Neural crest cell (in vitro differentiated cells): ENCODE measurements at regions not wholly inside any gene's neighbourhood (a gene's known extent, or its start where the extent isn't known, plus 50 kb on each side); places are given as distances from the start of the nearest gene placed in this dataset.
"Not testable (repeated sequence)": the region's sequence is repeated elsewhere in the genome, so short reads cannot be mapped to it uniquely, and the experiment has no call there.

Source experiments
- DNase-seq: peaks from one replicate; pipeline ENCODE4 v3.0.0; 2021; ENCODE audit warnings: low read depth, mixed read lengths, low spot score
- H3K27ac Mint-ChIP-seq: one replicate; pipeline ENCODE4 v1.8.0; 2021; ENCODE audit warnings: mild to moderate bottlenecking, mixed read lengths; ENCODE audit not compliant: unreplicated experiment
- H3K27me3 Mint-ChIP-seq: 2 replicates; pipeline ENCODE4 v1.8.0; 2021; ENCODE audit warnings: low read depth, mild to moderate bottlenecking, mixed read lengths
- H3K36me3 Mint-ChIP-seq: 2 replicates; pipeline ENCODE4 v1.8.0; 2021; ENCODE audit warnings: low read depth, mild to moderate bottlenecking, mixed read lengths
- H3K4me1 Mint-ChIP-seq: 2 replicates; pipeline ENCODE4 v1.8.0; 2021; ENCODE audit warnings: mixed read lengths
- H3K4me3 Mint-ChIP-seq: one replicate; pipeline ENCODE4 v1.8.0; 2021; ENCODE audit warnings: mild to moderate bottlenecking, mixed read lengths
- H3K9me3 Mint-ChIP-seq: 2 replicates; pipeline ENCODE4 v1.8.0; 2021; ENCODE audit warnings: mixed read lengths
- TF ChIP-seq, protein P1 (sequence below): fragments of 200-600 bp; sonication (generic); conservative IDR thresholded peaks from 2 replicates; pipeline ENCODE4 v1.5.0; 2021; ENCODE audit warnings: antibody characterized with exemption, mild to moderate bottlenecking

DNA sequence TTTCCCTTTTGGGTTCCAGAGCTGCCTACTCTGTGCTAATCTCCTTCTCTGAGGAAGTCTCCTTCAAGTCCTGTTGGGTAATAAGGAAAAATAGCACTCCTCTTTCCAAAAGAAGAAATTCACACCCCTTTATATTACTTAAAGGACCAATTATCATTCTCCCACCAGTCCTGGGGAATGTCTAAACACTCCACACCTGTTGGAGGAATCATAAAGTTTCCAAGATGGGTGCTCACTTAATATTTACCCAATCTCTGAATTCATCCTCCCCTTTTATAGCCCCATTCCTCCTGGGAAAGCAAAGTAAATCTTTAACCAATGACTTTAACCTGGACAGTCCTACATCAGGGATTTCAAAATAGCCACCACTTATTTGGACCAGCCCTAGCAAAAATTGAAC, 873.1 kb downstream of the KCNT2 start:
- no peak overlapping the region for H3K27ac Mint-ChIP-seq
- peaks cover 2% of the 10 kb centered on the region for H3K9me3 Mint-ChIP-seq
- no peaks in the 10 kb centered on the region for H3K27me3 Mint-ChIP-seq
- H3K36me3 Mint-ChIP-seq, result no peaks in the 10 kb centered on the region
- no peaks in the 10 kb centered on the region for H3K4me1 Mint-ChIP-seq
- DNase-seq, result no peak
- TF ChIP-seq, protein P1, sequence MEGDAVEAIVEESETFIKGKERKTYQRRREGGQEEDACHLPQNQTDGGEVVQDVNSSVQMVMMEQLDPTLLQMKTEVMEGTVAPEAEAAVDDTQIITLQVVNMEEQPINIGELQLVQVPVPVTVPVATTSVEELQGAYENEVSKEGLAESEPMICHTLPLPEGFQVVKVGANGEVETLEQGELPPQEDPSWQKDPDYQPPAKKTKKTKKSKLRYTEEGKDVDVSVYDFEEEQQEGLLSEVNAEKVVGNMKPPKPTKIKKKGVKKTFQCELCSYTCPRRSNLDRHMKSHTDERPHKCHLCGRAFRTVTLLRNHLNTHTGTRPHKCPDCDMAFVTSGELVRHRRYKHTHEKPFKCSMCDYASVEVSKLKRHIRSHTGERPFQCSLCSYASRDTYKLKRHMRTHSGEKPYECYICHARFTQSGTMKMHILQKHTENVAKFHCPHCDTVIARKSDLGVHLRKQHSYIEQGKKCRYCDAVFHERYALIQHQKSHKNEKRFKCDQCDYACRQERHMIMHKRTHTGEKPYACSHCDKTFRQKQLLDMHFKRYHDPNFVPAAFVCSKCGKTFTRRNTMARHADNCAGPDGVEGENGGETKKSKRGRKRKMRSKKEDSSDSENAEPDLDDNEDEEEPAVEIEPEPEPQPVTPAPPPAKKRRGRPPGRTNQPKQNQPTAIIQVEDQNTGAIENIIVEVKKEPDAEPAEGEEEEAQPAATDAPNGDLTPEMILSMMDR, result no peak
- no peak overlapping the region for H3K4me3 Mint-ChIP-seq

DNA sequence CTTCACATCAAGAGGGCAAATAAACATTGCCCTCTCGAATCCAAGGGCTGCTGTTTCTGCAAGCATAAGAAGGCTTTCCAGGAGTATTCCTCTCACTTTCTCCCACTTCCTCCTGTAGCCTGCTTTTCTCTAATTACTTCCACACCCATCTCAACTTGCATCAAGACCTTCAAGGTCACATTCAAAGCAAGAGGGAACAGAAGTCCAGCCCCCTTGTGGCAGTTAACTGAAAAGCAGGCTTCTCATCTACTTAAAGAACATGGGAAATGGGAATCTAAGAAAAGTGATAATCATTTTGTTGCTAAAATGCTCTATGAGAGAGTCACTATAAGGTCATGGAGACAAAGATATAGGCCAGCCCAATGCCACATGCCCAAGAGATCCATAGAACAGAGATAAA, 874.4 kb downstream of the KCNT2 start:
- no peak overlapping the region for H3K27ac Mint-ChIP-seq
- H3K4me1 Mint-ChIP-seq, result no peaks in the 10 kb centered on the region
- H3K36me3 Mint-ChIP-seq, result no peaks in the 10 kb centered on the region
- TF ChIP-seq, protein P1, result peak; percentile 56
- H3K4me3 Mint-ChIP-seq, result no peak overlapping the region
- peaks cover 2% of the 10 kb centered on the region for H3K9me3 Mint-ChIP-seq
- DNase-seq, result no peak
- H3K27me3 Mint-ChIP-seq, result no peaks in the 10 kb centered on the region

DNA sequence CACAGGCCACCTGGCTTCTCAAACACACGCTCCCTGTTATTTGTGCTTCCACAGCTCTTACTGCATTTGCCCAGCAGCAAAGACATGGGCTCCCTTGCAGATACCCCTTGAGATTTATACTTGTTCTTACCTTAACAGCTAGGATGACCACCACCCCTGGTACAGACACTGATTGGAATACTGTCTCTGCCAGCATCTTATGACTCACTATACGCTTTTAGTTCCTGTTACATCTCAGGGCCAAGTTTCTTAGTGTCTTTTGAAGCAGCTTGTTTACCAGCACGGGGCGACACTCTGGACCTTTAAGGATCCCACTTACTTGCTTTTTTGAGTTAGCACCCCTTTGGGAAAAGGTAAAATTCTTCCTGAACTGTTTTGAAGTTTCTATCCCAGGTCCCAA, 874.8 kb downstream of the KCNT2 start:
- Mint-ChIP-seq H3K4me3 (no peak overlapping the region), H3K4me1 (no peaks in the 10 kb centered on the region), H3K27ac (no peak overlapping the region), H3K9me3 (peaks cover 2% of the 10 kb centered on the region), H3K27me3 (no peaks in the 10 kb centered on the region), H3K36me3 (no peaks in the 10 kb centered on the region)
- DNase-seq, result no peak
- TF ChIP-seq, protein P1, result no peak

DNA sequence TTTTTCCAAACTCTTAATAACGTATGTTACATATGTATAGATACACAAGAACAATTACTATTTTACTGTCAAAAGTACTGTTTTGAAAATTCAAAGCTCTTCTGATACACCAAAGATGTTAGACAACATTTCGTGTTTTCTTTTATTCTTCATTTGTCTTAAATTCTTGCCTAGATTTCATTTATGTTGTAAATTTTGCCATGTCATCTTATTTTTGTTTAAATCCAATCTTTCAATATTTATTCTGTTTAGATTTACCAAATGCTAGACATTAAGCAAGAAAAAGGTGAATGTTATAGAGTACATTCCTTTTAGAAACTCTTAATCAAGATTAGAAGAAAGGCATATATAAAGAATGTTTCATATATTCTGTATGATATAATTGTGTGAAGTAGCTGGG, 876.9 kb downstream of the KCNT2 start:
- Mint-ChIP-seq H3K4me3 (no peak overlapping the region), H3K27me3 (no peaks in the 10 kb centered on the region), H3K27ac (no peak overlapping the region), H3K9me3 (peaks cover 2% of the 10 kb centered on the region), H3K36me3 (no peaks in the 10 kb centered on the region), H3K4me1 (no peaks in the 10 kb centered on the region)
- DNase-seq, result no peak
- TF ChIP-seq, protein P1, result no peak

DNA sequence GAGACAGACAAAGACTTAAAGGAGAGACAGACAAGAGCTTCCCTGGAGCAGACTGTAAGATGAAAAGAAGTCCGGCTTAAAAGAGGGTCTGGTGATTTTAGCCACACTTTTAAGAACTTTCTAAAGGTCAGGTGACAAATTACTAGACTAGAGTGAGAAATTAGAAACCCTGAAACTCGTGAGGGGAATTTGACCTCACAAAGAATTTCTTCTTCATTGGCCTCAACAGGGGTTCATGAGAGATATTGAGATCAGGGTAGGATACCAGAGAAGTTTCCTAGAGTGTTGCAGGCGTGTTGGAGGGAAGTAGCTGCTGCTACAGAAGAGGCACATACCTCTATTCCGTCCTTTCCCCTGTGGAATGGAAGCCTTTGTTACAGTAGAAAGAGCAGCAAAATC, 884.4 kb downstream of the KCNT2 start:
- Mint-ChIP-seq H3K27me3 (no peaks in the 10 kb centered on the region), H3K27ac (no peak overlapping the region), H3K9me3 (peaks cover 2% of the 10 kb centered on the region), H3K4me1 (no peaks in the 10 kb centered on the region), H3K36me3 (no peaks in the 10 kb centered on the region), H3K4me3 (no peak overlapping the region)
- TF ChIP-seq, protein P1, result no peak
- DNase-seq, result no peak

DNA sequence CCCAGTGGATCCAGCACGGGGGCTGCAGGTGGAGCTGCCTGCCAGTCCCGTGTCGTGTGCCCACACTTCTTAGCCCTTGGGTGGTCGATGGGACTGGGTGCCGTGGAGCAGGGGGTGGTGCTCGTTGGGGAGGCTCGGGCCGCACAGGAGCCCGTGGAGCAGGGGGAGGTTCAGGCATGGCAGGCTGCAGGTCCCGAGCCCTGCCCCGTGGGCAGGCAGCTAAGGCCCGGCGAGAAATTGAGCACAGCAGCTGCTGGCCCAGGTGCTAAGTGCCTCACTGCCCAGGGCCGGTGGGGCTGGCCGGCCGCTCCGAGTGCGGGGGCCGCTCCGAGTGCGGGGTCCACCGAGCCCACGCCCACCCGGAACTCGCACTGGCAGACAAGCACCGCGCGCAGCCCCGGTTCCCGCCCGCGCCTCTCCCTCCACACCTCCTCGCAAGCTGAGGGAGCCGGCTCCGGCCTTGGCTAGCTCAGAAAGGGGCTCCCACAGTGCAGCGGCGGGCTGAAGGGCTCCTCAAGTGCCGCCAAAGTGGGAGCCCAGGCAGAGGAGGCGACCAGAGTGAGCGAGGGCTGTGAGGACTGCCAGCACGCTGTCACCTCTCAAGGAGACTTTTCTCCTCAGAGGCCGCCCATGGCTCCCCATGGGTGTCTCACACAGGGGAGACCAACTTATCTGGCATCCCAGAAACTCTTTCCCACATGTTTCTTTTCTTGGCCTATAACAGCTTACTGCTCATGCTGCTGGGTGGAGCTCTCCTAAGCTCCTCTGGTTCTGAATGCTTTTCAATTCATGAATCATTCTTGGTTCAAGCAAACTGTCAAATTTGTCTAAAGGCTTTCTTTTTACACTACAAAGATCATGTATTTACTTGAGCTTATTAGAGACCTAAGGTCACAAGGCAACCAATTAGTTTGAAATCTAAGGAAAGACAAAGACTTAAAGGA, 885.1 kb downstream of the KCNT2 start:
- not testable (repeated sequence) for H3K27ac Mint-ChIP-seq, DNase-seq, H3K9me3 Mint-ChIP-seq, H3K36me3 Mint-ChIP-seq, H3K4me3 Mint-ChIP-seq, H3K4me1 Mint-ChIP-seq, H3K27me3 Mint-ChIP-seq

DNA sequence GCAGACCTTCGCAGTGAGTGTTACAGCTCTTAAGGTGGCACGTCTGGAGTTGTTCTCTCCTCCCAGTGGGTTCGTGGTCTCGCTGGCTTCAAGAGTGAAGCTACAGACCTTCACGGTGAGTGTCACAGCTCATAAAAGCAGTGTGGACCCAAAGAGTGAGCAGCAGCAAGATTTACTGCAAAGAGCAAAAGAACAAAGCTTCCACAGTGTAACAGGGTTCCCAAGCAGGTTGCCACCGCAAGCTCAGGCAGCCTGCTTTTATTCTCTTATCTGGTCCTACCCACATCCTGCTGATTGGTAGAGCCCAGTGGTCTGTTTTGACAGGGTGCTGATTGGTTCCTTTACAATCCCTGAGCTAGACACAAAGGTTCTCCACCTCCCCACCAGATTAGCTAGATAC, 886.1 kb downstream of the KCNT2 start:
- H3K27me3 Mint-ChIP-seq, DNase-seq, H3K9me3 Mint-ChIP-seq, H3K4me1 Mint-ChIP-seq, H3K27ac Mint-ChIP-seq, H3K4me3 Mint-ChIP-seq, H3K36me3 Mint-ChIP-seq: not testable (repeated sequence)
